ENCODE measurements at regions not wholly inside any gene's neighbourhood (a gene's known extent, or its start where the extent isn't known, plus 50 kb on each side); places are given as distances from the start of the nearest gene placed in this dataset.
A peak's percentile ranks its signal among the peaks of the same experiment; 100 is the strongest.

- no peak for DNase-seq (ENCODE audit: low read depth)
These were observed 53.9 kb downstream of the FOXL1 start for GRCh38 chr16:86632206-86632605.

GRCh38 chr16:86632944-86633343 lies 54.6 kb downstream of the FOXL1 start:
- no peak for DNase-seq (ENCODE audit: low read depth)

- DNase-seq (ENCODE audit: low read depth): peak; percentile 26
These were observed 55.9 kb downstream of the FOXL1 start for GRCh38 chr16:86634292-86634691.

DNA sequence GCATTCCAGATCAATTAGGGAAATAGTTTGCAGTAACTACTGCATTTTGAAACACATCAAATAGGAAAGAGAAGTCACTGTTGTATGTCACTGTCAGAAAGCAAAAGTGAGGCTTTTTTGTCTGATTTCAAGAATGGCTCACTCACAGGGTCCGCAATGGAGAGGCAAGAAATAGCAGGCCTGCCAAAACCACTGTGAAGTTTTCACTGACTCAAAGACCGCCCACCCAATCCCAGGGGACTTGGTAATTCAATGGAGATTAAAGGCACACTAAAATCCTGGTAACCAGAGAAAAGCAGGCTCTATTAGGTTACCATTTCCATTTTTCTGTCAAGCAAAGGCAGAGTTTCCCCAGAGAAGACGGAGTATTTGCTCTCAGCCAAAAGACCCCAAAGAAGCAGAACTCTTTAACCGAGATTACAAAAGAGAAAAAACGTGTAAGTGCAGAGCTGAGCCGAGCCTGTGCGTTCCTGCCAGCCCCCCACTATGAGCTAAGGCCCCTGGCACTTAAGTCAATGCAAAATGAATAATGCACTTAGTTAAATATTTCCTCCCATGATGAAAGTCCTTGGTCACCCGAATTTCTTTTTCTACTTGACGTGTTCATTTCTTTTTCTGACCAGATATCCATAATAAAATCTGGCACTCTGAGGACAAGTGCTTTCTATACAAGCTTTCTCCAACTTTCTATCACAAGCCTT lies 57.0 kb downstream of the FOXL1 start:
- no peak for DNase-seq (ENCODE audit: low read depth)

DNA sequence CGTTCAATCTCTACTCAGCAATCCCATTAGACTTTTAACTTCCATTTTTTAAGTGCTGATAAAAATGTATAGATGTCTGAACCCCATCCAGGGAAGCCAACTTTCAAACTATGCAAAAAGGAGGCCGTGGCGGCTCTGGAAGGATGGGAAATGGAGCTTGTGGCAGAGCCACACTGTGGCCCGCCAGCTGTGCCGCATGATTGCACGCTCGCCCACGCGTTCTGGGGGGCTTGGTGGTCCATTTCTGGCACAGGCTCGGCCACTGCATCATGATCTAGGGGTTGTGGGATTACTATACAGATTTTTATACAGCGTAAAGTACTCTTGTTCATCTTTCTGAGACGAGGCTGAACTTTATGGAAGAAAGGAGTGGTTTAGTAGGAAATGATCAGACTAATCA lies 57.6 kb downstream of the FOXL1 start:
- no peak for DNase-seq (ENCODE audit: low read depth)

- no peak for DNase-seq (ENCODE audit: low read depth)
These were observed 59.4 kb downstream of the FOXL1 start for GRCh38 chr16:86637744-86638143.

DNA sequence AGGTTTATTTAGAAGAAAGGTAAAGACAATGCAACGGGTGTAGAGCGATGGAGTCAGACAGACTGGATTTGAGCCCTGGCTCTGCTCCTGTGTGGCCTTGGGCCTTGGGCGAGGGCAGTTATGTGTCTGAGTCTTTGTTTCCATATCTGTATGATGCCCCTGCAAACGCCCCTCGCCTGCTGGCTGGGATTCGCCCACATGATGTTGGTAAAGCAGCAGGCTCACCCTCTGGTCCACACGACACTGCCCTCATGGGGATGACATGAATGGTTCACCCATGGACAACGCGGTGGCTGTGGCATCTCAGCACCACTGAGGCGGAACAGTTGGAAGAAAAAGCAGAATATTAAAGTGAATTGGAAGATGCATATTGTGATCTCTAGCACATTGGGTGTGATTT lies 60.3 kb downstream of the FOXL1 start:
- no peak for DNase-seq (ENCODE audit: low read depth)

DNA sequence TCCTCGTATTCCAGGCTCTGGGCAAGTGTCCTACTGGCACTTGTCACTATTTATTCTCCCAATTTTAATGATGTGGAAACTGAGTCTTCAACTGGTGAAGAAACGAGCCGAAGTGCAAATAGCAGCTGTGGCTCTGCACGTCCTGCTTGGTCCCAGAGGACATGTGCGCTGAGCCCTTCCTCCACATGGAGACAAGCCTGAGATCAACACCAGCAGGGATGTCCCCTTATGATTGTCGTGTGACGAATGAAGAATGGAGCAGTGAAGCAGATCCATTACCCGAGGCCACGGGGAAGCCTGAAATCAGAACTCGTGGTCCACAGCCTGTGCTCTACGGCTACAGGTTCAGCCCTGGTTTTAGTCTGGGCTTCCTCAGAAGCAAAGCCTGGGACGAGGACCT lies 61.0 kb downstream of the FOXL1 start:
- DNase-seq (ENCODE audit: low read depth): no peak

DNA sequence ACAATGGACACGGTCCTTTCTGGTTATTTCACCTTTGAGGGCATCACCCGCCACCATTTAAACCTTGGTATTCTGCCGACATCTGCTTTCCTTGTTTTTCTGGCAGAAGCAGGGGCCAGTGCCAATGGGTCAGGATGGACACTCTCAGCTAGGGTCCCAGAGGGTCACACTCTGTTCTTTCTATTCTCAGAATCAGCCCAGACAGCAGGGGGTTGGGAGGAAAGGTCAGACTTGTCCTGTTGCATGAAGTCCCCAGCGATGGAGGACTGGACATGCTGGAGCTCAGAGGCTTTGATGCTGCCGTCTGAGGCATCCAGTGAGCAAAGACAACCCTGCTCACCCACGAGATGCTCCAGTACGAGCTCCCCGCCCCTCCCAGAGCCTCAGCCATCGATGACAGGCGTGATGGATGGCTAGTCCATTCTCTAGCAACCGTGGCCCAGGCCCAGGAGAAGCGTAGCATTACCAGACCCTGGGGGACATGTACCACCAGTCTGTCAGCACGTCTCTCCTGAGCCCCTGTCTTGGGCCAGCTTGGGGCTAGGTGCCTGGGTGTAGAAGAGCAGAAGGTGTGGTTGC lies 62.0 kb downstream of the FOXL1 start:
- DNase-seq (ENCODE audit: low read depth): no peak

DNA sequence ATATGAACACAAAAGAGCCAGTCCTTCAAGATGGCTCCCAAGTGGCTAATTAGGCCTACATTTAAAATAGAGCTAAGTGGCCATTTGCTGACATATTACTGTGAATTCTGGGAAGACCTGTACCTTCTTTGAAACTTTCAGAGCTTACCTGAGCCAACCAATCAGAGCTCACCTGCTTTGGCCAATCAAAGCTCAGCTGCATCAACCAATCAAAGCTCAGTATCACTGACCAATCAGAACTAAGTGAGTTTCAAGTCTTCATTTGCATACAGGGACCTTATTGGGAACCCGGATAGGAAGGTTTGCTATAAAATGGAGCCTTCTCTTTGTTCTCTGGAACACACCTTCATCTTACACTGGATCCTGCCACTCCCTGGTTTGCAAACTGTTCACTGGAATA lies 63.7 kb downstream of the FOXL1 start:
- DNase-seq (ENCODE audit: low read depth): no peak

DNA sequence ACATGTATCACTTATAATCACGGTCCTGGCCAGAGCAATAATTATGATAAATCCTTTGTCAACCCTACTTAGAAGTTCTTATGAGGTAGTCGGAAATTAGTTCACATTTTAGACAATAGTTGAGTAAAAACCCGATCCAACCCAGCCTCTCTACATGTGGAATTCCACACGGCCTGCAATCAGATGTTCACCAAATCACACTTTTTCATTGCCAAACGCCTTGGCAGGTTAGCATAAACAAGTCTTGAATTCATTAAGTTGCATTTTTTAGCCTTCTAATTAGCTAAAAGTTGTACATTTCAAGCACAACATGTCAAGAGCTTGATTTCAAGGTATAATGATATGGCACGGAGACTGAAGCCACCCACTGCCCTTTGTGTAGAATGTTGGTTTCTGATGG lies 65.3 kb downstream of the FOXL1 start:
- no peak for DNase-seq (ENCODE audit: low read depth)

DNA sequence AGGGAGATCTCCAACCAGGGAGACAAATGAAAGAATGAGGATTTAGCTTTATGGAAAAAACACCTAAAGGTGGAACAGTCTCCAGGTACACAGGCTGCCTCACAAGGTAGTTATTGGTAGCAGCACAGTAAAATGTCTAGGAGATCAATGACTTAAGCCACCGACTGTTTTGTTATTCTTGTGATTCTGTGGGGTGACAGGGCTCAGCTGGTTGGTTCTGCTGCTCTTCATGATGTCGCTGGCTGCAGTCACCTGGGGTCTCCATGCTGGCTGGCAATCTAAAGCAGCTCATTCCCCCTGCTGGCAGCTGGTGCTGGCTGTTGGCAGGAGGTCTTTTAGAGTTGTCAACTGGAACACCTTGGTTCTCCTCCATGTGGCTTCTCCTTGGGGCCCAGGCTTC lies 69.2 kb downstream of the FOXL1 start:
- no peak for DNase-seq (ENCODE audit: low read depth)

DNA sequence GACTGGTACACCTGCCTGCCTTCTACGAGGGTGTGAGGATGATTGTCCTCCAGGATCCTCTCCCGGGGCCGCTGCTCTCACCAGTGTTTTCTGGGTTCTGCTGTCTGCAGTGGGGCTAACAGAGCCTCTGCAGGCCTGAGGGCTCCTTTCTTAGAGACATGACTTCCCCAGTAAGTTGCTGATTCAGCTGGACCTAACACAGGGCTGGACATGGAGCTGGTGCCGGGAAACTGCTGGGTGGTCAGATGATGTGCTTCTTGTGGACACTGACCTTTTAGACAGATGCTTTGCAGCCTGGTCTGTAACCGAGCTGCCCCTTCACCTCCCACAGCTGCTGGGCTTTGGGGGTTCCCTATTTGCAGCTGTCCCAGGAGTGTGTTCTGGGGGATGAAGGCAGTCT lies 71.5 kb downstream of the FOXL1 start:
- no peak for DNase-seq (ENCODE audit: low read depth)

- DNase-seq (ENCODE audit: low read depth): no peak
These were observed 72.8 kb downstream of the FOXL1 start for GRCh38 chr16:86651013-86651627.

GRCh38 chr16:86651823-86652222 lies 73.5 kb downstream of the FOXL1 start:
- DNase-seq (ENCODE audit: low read depth): no peak

- DNase-seq (ENCODE audit: low read depth): no peak
These were observed 75.1 kb downstream of the FOXL1 start for GRCh38 chr16:86653285-86654006.

GRCh38 chr16:86657972-86658371 lies 79.6 kb downstream of the FOXL1 start:
- no peak for DNase-seq (ENCODE audit: low read depth)

- no peak for DNase-seq (ENCODE audit: low read depth)
These were observed 82.3 kb downstream of the FOXL1 start for GRCh38 chr16:86660623-86661022.

GRCh38 chr16:86661706-86662105 lies 83.4 kb downstream of the FOXL1 start:
- peak; percentile 36 for DNase-seq (ENCODE audit: low read depth)

- DNase-seq (ENCODE audit: low read depth): peak; percentile 32
These were observed 83.8 kb downstream of the FOXL1 start for GRCh38 chr16:86662195-86662594.

- no peak for DNase-seq (ENCODE audit: low read depth)
These were observed 84.4 kb downstream of the FOXL1 start for GRCh38 chr16:86662740-86663139.

- peak; percentile 90 for DNase-seq (ENCODE audit: low read depth)
These were observed 85.6 kb downstream of the FOXL1 start for GRCh38 chr16:86663685-86664521.
